ENCODE measurements at regions not wholly inside any gene's neighbourhood (a gene's known extent, or its start where the extent isn't known, plus 50 kb on each side); places are given as distances from the start of the nearest gene placed in this dataset.

- TF ChIP-seq POU6F1 (CRISPR knock-in tag; IDR thresholded peaks at IDR 0.05; ENCODE audit: borderline replicate concordance, low read depth) (no peak), ZFP30 (CRISPR knock-in tag; IDR thresholded peaks at IDR 0.05) (no peak), CREB5 (CRISPR knock-in tag; IDR thresholded peaks at IDR 0.05; ENCODE audit: low read depth) (no peak), CSDC2 (CRISPR knock-in tag; IDR thresholded peaks at IDR 0.05) (no peak), OSR1 (CRISPR knock-in tag; IDR thresholded peaks at IDR 0.05) (no peak), ZFP3 (CRISPR knock-in tag; IDR thresholded peaks at IDR 0.05) (no peak), ISL1 (CRISPR knock-in tag; IDR thresholded peaks at IDR 0.05) (no peak), TOX (CRISPR knock-in tag; IDR thresholded peaks at IDR 0.05; ENCODE audit: borderline replicate concordance) (no peak), RARB (CRISPR knock-in tag; IDR thresholded peaks at IDR 0.05) (no peak), ARNTL (CRISPR knock-in tag; IDR thresholded peaks at IDR 0.05; ENCODE audit: borderline replicate concordance, low read depth) (no peak), CSRNP3 (CRISPR knock-in tag; IDR thresholded peaks at IDR 0.05) (no peak), ZC3H10 (CRISPR knock-in tag; IDR thresholded peaks at IDR 0.05) (no peak), PPARA (CRISPR knock-in tag; IDR thresholded peaks at IDR 0.05; ENCODE audit: borderline replicate concordance) (no peak), ZNF70 (CRISPR knock-in tag; IDR thresholded peaks at IDR 0.05) (no peak), BACH2 (CRISPR knock-in tag; IDR thresholded peaks at IDR 0.05; ENCODE audit: borderline replicate concordance) (no peak)
- ATAC-seq: no peak
These were observed 126.1 kb downstream of the PSMG1 start for GRCh38 chr21:39057121-39057520.

GRCh38 chr21:39056636-39057035, 126.6 kb downstream of the PSMG1 start:
- no peak for ATAC-seq
- TF ChIP-seq TSHZ2 (CRISPR knock-in tag; IDR thresholded peaks at IDR 0.05) (no peak), ZNF565 (CRISPR knock-in tag; conservative IDR thresholded peaks at IDR 0.05; ENCODE audit: low read depth) (no peak), TCF4 (CRISPR knock-in tag; IDR thresholded peaks at IDR 0.05; ENCODE audit: borderline replicate concordance) (no peak), BACH2 (CRISPR knock-in tag; IDR thresholded peaks at IDR 0.05; ENCODE audit: borderline replicate concordance) (no peak), ISL1 (CRISPR knock-in tag; IDR thresholded peaks at IDR 0.05) (no peak), ZFP30 (CRISPR knock-in tag; IDR thresholded peaks at IDR 0.05) (no peak), ZFP3 (CRISPR knock-in tag; IDR thresholded peaks at IDR 0.05) (no peak), ESRRG (CRISPR knock-in tag; IDR thresholded peaks at IDR 0.05) (no peak), OSR1 (CRISPR knock-in tag; IDR thresholded peaks at IDR 0.05) (no peak), RARB (CRISPR knock-in tag; IDR thresholded peaks at IDR 0.05) (no peak), CREB5 (CRISPR knock-in tag; IDR thresholded peaks at IDR 0.05; ENCODE audit: low read depth) (no peak), ZC3H10 (CRISPR knock-in tag; IDR thresholded peaks at IDR 0.05) (no peak), GLIS3 (CRISPR knock-in tag; IDR thresholded peaks at IDR 0.05) (no peak), SNAI2 (CRISPR knock-in tag; IDR thresholded peaks at IDR 0.05) (no peak), CSRNP3 (CRISPR knock-in tag; IDR thresholded peaks at IDR 0.05) (no peak), CSDC2 (CRISPR knock-in tag; IDR thresholded peaks at IDR 0.05) (no peak), POU6F1 (CRISPR knock-in tag; IDR thresholded peaks at IDR 0.05; ENCODE audit: borderline replicate concordance, low read depth) (no peak), PPARA (CRISPR knock-in tag; IDR thresholded peaks at IDR 0.05; ENCODE audit: borderline replicate concordance) (no peak)
